IMR-90 (cell line): ENCODE measurements at regions not wholly inside any gene's neighbourhood (a gene's known extent, or its start where the extent isn't known, plus 50 kb on each side); places are given as distances from the start of the nearest gene placed in this dataset.

ENCODE experiments used
- ATAC-seq: fragments of 200-7000 bp; cut with Tn5 transposase; 2 replicates; pipeline ENCODE4 v1.9.1; 2020; ENCODE audit warnings: low read depth, mild to moderate bottlenecking, moderate library complexity
- BruUV-seq: library from RNA; stranded (reverse); fragments of 400-500 nt; replicated peaks from 2 replicates; lab custom pipeline; 2021; lab: Mats Ljungman, UMichigan
- CTCF ChIA-PET: fragments of 300-600 bp; formaldehyde crosslinking; extraction: SDS; loops from one replicate; lab custom pipeline; 2021; ENCODE audit warnings: antibody characterized with exemption; lab: Yijun Ruan, JAX
- POLR2A ChIA-PET: fragments of 300-600 bp; sonication (Branson Sonifier 250); formaldehyde crosslinking; loops from one replicate; lab custom pipeline; 2022; ENCODE audit warnings: antibody characterized with exemption; ENCODE audit not compliant: unreplicated experiment; lab: Charles Lee
- DNase-seq: peaks from one replicate; pipeline ENCODE4 v3.0.0; 2013
- H2AFZ ChIP-seq: replicated peaks from 2 replicates; pipeline ENCODE3; 2013; ENCODE audit warnings: low read length, mild to moderate bottlenecking; ENCODE audit not compliant: poor library complexity
- H2AK5ac ChIP-seq: 2 replicates; pipeline ENCODE4 v1.6.1; 2013; ENCODE audit warnings: low read depth, low read length, inconsistent platforms
- H2AK9ac ChIP-seq: replicated peaks from 2 replicates; pipeline ENCODE3; 2013; ENCODE audit warnings: mild to moderate bottlenecking, low read depth, low read length, moderate library complexity; ENCODE audit not compliant: poor library complexity
- H2BK120ac ChIP-seq: 2 replicates; pipeline ENCODE4 v1.6.1; 2013; ENCODE audit warnings: low read depth, low read length, inconsistent platforms
- H2BK15ac ChIP-seq: 3 replicates; pipeline ENCODE4 v1.6.1; 2013; ENCODE audit warnings: low read depth, low read length, inconsistent platforms
- H2BK20ac ChIP-seq: 2 replicates; pipeline ENCODE4 v1.6.1; 2013; ENCODE audit warnings: low read depth, mild to moderate bottlenecking, inconsistent platforms, low read length, moderate library complexity
- H2BK5ac ChIP-seq: 2 replicates; pipeline ENCODE4 v1.6.1; 2013; ENCODE audit warnings: mild to moderate bottlenecking, low read depth, low read length, inconsistent platforms; ENCODE audit not compliant: poor library complexity, severe bottlenecking
- H3K14ac ChIP-seq: replicated peaks from 2 replicates; pipeline ENCODE4 v1.6.1; 2013; ENCODE audit warnings: low read depth, low read length, inconsistent platforms
- H3K18ac ChIP-seq: 2 replicates; pipeline ENCODE4 v1.6.1; 2013; ENCODE audit warnings: low read depth, low read length, control low read depth
- H3K23ac ChIP-seq: 2 replicates; pipeline ENCODE4 v1.6.1; 2013; ENCODE audit warnings: low read depth, low read length, inconsistent platforms
- H3K27ac ChIP-seq: 2 replicates; pipeline ENCODE4 v1.5.1; 2013; ENCODE audit warnings: mild to moderate bottlenecking, control low read depth, low read length; ENCODE audit not compliant: insufficient read depth
- H3K27me3 ChIP-seq: 2 replicates; pipeline ENCODE4 v1.6.1; 2013; ENCODE audit warnings: low read length; ENCODE audit not compliant: control insufficient read depth, insufficient read depth
- H3K36me3 ChIP-seq: 2 replicates; pipeline ENCODE4 v1.6.1; 2013; ENCODE audit warnings: low read length, mixed read lengths; ENCODE audit not compliant: control insufficient read depth, insufficient read depth
- H3K4ac ChIP-seq: 2 replicates; pipeline ENCODE4 v1.6.1; 2013; ENCODE audit warnings: low read depth, low read length, inconsistent platforms
- H3K4me1 ChIP-seq: 2 replicates; pipeline ENCODE4 v1.6.1; 2013; ENCODE audit warnings: low read length, mixed read lengths; ENCODE audit not compliant: control insufficient read depth, insufficient read depth
- H3K4me2 ChIP-seq: 2 replicates; pipeline ENCODE4 v1.6.1; 2013; ENCODE audit warnings: low read depth, mild to moderate bottlenecking, control low read depth, low read length, moderate library complexity
- H3K4me3 ChIP-seq: 2 replicates; pipeline ENCODE4 v1.5.1; 2013; ENCODE audit warnings: low read depth, mild to moderate bottlenecking, control low read depth, low read length, moderate library complexity; ENCODE audit not compliant: insufficient read depth
- H3K56ac ChIP-seq: 2 replicates; pipeline ENCODE4 v1.6.1; 2013; ENCODE audit warnings: low read length, inconsistent platforms; ENCODE audit not compliant: insufficient read depth; ENCODE audit errors: extremely low read depth
- H3K79me1 ChIP-seq, 2 experiments: 2 replicates each; pipeline ENCODE4 v1.6.1; 2013; ENCODE audit warnings: low read length in 2 of 2, inconsistent platforms in 1 of 2, low read depth in 1 of 2
- H3K9ac ChIP-seq: 2 replicates; pipeline ENCODE4 v1.6.1; 2013; ENCODE audit warnings: low read depth, low read length, control low read depth
- H3K9me1 ChIP-seq: 2 replicates; pipeline ENCODE4 v1.6.1; 2013; ENCODE audit warnings: low read length, inconsistent platforms; ENCODE audit not compliant: insufficient read depth
- H3K9me3 ChIP-seq: 2 replicates; pipeline ENCODE4 v1.6.1; 2013; ENCODE audit warnings: low read length; ENCODE audit not compliant: control insufficient read depth, insufficient read depth
- H4K20me1 ChIP-seq: 2 replicates; pipeline ENCODE4 v1.6.1; 2013; ENCODE audit warnings: low read length, inconsistent platforms; ENCODE audit not compliant: insufficient read depth
- H4K5ac ChIP-seq: 2 replicates; pipeline ENCODE4 v1.6.1; 2013; ENCODE audit warnings: mild to moderate bottlenecking, low read depth, low read length, control low read depth
- H4K8ac ChIP-seq, 2 experiments: 2 replicates each; pipeline ENCODE4 v1.6.1; 2013; ENCODE audit warnings: low read depth in 2 of 2, low read length in 2 of 2, control low read depth in 1 of 2, inconsistent platforms in 1 of 2
- H4K91ac ChIP-seq: 2 replicates; pipeline ENCODE4 v1.6.1; 2013; ENCODE audit warnings: low read depth, low read length, inconsistent platforms; ENCODE audit not compliant: insufficient read depth
- BHLHE40 ChIP-seq: fragments of 150-350 bp; IDR thresholded peaks from 2 replicates; pipeline ENCODE4 v1.6.1; 2016; ENCODE audit warnings: mild to moderate bottlenecking, low read depth, low read length
- CEBPB ChIP-seq: IDR thresholded peaks from 2 replicates; pipeline ENCODE4 v1.6.1; 2012; ENCODE audit warnings: low read depth, low read length, improper control_type of control experiment
- CHD1 ChIP-seq: IDR thresholded peaks from 2 replicates; pipeline ENCODE4 v1.6.1; 2012; ENCODE audit warnings: low read depth, low read length, improper control_type of control experiment
- CTCF ChIP-seq: conservative IDR thresholded peaks from 2 replicates; pipeline ENCODE4 v1.5.1; 2012; ENCODE audit warnings: mild to moderate bottlenecking, low read depth, low read length, improper control_type of control experiment
- ELK1 ChIP-seq: fragments of 150-350 bp; IDR thresholded peaks from 2 replicates; pipeline ENCODE4 v1.6.1; 2016; ENCODE audit warnings: low read depth, mild to moderate bottlenecking, low read length, moderate library complexity, borderline replicate concordance
- FOS ChIP-seq: fragments of 150-350 bp; IDR thresholded peaks from 2 replicates; pipeline ENCODE4 v1.6.1; 2016; ENCODE audit warnings: low read depth, low read length
- MAFK ChIP-seq: IDR thresholded peaks from 2 replicates; pipeline ENCODE4 v1.6.1; 2012; ENCODE audit warnings: low read depth, low read length, improper control_type of control experiment
- MAZ ChIP-seq: IDR thresholded peaks from 2 replicates; pipeline ENCODE4 v1.6.1; 2012; ENCODE audit warnings: low read depth, mild to moderate bottlenecking, low read length, improper control_type of control experiment, moderate library complexity, borderline replicate concordance
- MXI1 ChIP-seq: IDR thresholded peaks from 2 replicates; pipeline ENCODE4 v1.6.1; 2012; ENCODE audit warnings: low read depth, mild to moderate bottlenecking, low read length, moderate library complexity, borderline replicate concordance
- NFE2L2 ChIP-seq: fragments of 150-350 bp; IDR thresholded peaks from 2 replicates; pipeline ENCODE4 v1.6.1; 2016; ENCODE audit warnings: low read depth, mild to moderate bottlenecking, low read length
- POLR2A ChIP-seq: IDR thresholded peaks from 2 replicates; pipeline ENCODE4 v1.6.1; 2012; ENCODE audit warnings: mild to moderate bottlenecking, low read depth, low read length
- RAD21 ChIP-seq: IDR thresholded peaks from 2 replicates; pipeline ENCODE4 v1.6.1; 2012; ENCODE audit warnings: low read length, improper control_type of control experiment
- RCOR1 ChIP-seq: IDR thresholded peaks from 2 replicates; pipeline ENCODE4 v1.6.1; 2012; ENCODE audit warnings: mild to moderate bottlenecking, low read length, improper control_type of control experiment; ENCODE audit not compliant: insufficient replicate concordance
- RFX5 ChIP-seq: IDR thresholded peaks from 2 replicates; pipeline ENCODE4 v1.8.0; 2012; ENCODE audit warnings: low read depth, mild to moderate bottlenecking, low read length, moderate library complexity
- SMC3 ChIP-seq: fragments of 150-350 bp; IDR thresholded peaks from 2 replicates; pipeline ENCODE4 v1.6.1; 2016; ENCODE audit warnings: low read depth, mild to moderate bottlenecking, antibody characterized with exemption, low read length, moderate library complexity
- WGBS, 2 experiments: methylation state at CpG; one replicate each; pipeline versions ENCODE4 v1.1.5 to v1.1.7; 2013; ENCODE audit warnings: missing lambda C conversion rate in 2 of 2; ENCODE audit not compliant: insufficient read length in 1 of 2; ENCODE audit errors: extremely low coverage in 2 of 2; 5-methylcytosine and 5-hydroxymethylcytosine counted together
- dilution Hi-C: fragments of 300-500 bp; cut with HindIII; formaldehyde crosslinking; loops from one replicate; pipeline ENCODE4 v1.14.3; 2018; ENCODE audit warnings: low sequenced_read_pairs; ENCODE audit not compliant: unreplicated experiment
- in situ Hi-C: fragments of 300-500 bp; cut with MboI; formaldehyde crosslinking; loops from 3 replicates; pipeline ENCODE4 v1.14.3; 2019; ENCODE audit warnings: low sequenced_read_pairs, inconsistent platforms, mixed read lengths
- intact Hi-C: fragments of 100-400 bp; cut with micrococcal nuclease; formaldehyde crosslinking; loops from 2 replicates; pipeline ENCODE4 v1.10.0; 2022
- TF ChIP-seq, protein P1 (sequence below): fragments of 150-350 bp; IDR thresholded peaks from 2 replicates; pipeline ENCODE4 v1.6.1; 2017; ENCODE audit warnings: mild to moderate bottlenecking, antibody characterized with exemption, low read length, low read depth

- H2BK5ac ChIP-seq = no peak overlapping the region
- TF ChIP-seq CTCF (no peak), SMC3 (no peak), MXI1 (no peak), MAZ (no peak), RAD21 (no peak), BHLHE40 (no peak), CEBPB (no peak), MAFK (no peak), ELK1 (no peak), POLR2A (no peak), RFX5 (no peak), FOS (no peak), CHD1 (no peak), RCOR1 (no peak), NFE2L2 (no peak)
- TF ChIP-seq, protein P1, sequence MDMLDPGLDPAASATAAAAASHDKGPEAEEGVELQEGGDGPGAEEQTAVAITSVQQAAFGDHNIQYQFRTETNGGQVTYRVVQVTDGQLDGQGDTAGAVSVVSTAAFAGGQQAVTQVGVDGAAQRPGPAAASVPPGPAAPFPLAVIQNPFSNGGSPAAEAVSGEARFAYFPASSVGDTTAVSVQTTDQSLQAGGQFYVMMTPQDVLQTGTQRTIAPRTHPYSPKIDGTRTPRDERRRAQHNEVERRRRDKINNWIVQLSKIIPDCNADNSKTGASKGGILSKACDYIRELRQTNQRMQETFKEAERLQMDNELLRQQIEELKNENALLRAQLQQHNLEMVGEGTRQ = no peak
- in situ Hi-C loops (no loop called here), intact Hi-C loops (no loop called here), dilution Hi-C loops (no loop called here)
- H3K27me3 ChIP-seq = no peaks in the 10 kb centered on the region; the same call in 1 of the 2 replicates
- H4K20me1 ChIP-seq = no peaks in the 10 kb centered on the region
- ChIA-PET POLR2A (no interaction called here), CTCF (no interaction called here)
- no peak overlapping the region for H4K91ac ChIP-seq
- no peak overlapping the region for H3K14ac ChIP-seq
- no peak overlapping the region for H3K56ac ChIP-seq
- H3K9me3 ChIP-seq = no peaks in the 10 kb centered on the region
- no peak overlapping the region for H2AK9ac ChIP-seq
- H4K8ac ChIP-seq = no peak overlapping the region
- no peak overlapping the region for H3K4ac ChIP-seq
- no peak overlapping the region for H2BK15ac ChIP-seq
- no peak overlapping the region for H2BK120ac ChIP-seq
- no peak overlapping the region for H3K27ac ChIP-seq
- 8% methylated on average over 2 of the region's 5 CpGs; no CpG with 5 or more reads in 1 of the 2 experiments for WGBS, 2 experiments
- H3K23ac ChIP-seq = no peak overlapping the region
- H4K5ac ChIP-seq = no peak overlapping the region
- H3K9me1 ChIP-seq = no peaks in the 10 kb centered on the region
- no peak overlapping the region for H2AFZ ChIP-seq
- H2BK20ac ChIP-seq = no peak overlapping the region
- no peaks in the 10 kb centered on the region for H3K36me3 ChIP-seq
- no peak overlapping the region for H2AK5ac ChIP-seq
- DNase-seq (no peak), ATAC-seq (no peak)
- no peak overlapping the region for H3K18ac ChIP-seq
- H3K4me3 ChIP-seq = no peak overlapping the region
- BruUV-seq = no TSS peak
- no peaks in the 10 kb centered on the region for H3K4me1 ChIP-seq
- H3K4me2 ChIP-seq = no peak overlapping the region
- H3K79me1 ChIP-seq = no peaks in the 10 kb centered on the region
- H3K9ac ChIP-seq = no peak overlapping the region
Observed at GRCh38 chr18:46418663-46419260, 238.3 kb downstream of the LOXHD1 start.
